NCI-H526 treated with DMSO at 0.1 percent for 48 hours (cell line): ENCODE measurements at regions not wholly inside any gene's neighbourhood (a gene's known extent, or its start where the extent isn't known, plus 50 kb on each side); places are given as distances from the start of the nearest gene placed in this dataset.
"Not testable (repeated sequence)": the region's sequence is repeated elsewhere in the genome, so short reads cannot be mapped to it uniquely, and the experiment has no call there.

Source experiments
- DNase-seq: peaks from one replicate; lab custom pipeline; 2025; lab: John Stamatoyannopoulos, UW

DNA sequence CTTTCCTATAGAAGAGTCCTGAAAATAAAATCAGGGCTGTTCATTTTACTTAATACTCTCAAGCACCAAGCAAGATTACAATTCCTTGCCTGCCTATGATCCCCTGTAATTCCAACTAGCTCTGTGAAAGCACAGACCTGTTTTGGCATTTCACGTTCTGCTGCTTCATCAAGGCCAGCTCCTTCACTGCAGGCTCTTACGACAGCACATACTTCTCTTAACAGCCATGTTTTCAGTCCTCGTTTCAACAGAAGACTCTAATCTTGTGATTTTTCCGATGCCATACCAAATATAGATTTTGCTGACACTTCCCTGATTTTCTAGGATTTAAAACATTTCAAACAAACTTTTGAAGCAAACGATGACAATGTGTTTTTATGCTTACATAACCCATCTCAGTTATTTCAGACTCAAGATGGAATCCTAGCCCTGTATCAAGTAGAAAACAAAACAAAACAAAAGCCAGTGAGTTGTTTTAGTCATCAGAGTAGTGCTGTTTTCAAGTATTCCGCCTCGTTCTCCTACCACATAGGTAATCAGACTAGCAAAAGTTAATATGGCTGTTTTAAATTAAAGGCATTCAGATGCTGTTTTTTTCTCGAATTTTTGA lies 616.5 kb upstream of the CITED2 start:
- no peak for DNase-seq

DNA sequence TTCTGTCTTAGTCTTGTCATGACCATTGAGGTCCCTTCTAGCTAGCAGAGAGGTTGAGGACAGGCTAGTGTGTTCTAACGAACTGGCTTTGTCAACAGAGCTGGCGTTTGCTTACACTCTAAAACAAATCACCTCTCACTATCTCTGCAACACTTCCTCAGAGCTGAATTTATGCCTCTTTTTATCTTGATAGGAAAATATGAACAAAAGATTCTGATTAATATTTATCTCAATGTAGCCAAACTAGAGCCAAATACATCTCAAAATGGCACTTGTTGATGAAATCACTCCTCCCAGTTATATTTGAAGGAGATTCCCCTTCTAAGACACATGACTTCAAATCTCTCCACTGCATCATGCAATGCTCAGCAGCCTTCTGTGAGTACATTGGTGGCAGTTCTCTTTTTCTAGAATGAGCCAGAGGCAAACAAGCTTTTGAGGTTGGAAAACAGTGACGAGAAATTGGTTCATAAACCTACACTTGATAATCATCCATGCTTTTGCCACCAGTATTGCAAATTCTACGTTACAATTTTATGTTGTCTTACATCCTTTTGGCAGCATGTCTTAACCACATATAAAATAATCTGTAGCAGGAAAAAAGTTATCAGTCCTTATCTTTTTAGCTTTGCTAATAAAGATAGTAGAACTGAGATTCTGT lies 615.7 kb upstream of the CITED2 start:
- DNase-seq: no peak

DNA sequence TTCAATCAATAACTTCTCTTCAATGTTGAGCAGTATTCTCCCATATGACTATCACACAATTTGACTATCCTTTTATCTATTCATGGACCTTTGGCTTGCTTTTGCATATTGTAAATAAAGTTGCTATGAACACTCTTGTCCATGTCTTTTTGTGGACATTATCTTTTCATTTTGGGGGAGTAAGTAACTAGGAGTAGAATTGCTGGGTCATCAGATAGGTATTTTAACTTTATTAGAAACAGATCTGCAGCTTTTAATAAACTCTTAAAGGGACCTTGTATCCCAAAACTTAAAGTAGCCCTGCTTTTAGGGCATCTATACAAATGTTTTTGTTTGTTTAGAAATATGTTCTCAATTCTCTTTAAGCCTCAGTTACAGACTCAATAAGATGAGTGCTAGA lies 614.2 kb upstream of the CITED2 start:
- no peak for DNase-seq

DNA sequence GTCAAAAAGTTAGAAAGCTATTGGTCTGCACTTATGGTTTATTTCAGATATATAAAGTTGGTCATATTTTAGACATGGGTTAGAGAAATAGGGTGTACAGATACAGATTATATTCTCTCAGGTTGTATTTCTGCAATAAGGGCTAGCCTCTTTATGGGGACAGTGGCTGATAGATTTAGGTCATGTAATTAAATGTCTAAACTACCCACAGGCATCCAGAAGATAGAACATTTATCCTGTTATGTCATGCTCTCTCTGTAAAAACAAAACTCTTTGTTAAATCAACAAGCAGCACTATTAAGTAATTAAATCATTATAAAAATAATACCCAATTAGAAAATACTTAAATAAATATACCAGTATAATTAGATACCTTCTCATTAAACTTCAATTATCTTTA lies 612.6 kb upstream of the CITED2 start:
- DNase-seq: no peak

DNA sequence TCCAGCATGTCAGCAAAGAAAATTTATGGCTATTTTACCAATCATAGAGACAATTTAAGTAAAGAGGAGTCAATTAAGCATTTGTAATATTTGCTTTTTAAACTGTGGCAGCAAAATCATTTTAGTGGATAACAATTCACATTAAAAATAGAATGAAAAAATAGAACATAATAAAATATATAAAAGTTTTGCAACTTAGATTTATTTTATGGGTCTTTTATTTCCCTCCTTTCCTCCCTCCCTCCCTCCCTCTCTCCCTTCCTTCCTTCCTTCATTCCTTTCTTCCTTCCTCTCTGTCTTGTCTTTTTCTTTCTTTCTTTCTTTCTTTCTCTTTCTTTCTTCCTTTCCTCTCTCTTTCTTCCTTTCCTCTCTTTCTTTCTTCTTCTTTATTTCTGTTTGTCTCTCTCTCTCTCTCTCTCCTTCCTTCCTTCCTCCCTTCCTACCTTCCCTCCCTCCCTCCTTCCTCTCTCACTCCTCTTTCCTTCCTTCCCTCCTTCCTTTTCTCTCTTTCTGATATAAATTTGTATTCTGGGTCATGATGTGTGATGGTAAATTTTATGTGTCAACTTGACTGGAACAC lies 610.9 kb upstream of the CITED2 start:
- no peak for DNase-seq

DNA sequence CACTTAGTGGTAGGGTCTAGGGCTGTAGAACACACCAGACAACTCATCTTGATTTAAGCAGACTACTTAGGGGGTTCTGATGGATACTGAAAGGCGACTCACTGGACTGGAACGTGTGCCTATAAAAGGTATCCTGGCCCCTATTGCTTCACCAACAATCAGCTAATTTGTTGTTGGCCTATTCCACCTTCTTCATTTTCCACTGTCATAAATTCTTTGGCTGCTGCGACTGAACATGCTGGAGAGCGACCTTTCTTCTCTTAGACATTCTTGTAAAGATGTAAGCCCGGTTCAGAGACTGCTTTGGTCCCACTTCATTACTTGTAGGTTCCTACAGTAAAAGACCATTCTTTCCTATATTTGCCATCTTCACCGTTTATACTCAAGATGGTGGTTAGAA lies 609.9 kb upstream of the CITED2 start:
- no peak for DNase-seq

DNA sequence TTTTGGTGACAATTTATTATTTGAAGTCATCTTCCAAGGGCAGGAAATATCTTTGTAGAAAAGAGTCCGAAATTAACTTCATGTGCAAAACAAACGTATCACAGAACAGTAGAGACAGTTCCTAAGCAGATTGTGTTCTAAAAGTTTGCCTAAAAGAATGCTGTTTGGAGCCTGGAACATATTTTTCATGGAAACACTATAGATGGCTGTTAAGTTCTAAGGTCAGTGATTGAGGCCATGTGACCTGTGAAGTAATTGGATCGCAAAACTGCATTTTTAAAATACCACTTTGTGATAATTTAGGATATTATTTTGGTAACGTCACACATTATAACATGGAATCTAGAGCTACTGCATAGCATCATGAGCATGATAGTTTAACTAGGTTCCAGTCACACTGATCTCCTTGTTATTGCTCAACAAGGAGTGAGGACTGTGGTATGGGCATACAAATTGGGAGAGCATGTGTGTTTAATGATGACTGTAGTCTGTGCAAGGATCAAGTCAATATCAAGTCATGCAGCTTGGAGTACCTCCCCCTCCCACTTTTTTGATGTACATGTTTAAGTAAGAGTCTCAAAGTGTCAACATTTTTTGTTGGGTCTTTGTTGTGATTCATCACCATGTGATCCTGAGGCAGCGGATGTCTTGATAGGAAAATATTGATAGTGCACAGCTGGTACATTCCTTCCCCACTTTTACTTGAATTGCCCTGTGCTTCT lies 609.3 kb upstream of the CITED2 start:
- DNase-seq: no peak

DNA sequence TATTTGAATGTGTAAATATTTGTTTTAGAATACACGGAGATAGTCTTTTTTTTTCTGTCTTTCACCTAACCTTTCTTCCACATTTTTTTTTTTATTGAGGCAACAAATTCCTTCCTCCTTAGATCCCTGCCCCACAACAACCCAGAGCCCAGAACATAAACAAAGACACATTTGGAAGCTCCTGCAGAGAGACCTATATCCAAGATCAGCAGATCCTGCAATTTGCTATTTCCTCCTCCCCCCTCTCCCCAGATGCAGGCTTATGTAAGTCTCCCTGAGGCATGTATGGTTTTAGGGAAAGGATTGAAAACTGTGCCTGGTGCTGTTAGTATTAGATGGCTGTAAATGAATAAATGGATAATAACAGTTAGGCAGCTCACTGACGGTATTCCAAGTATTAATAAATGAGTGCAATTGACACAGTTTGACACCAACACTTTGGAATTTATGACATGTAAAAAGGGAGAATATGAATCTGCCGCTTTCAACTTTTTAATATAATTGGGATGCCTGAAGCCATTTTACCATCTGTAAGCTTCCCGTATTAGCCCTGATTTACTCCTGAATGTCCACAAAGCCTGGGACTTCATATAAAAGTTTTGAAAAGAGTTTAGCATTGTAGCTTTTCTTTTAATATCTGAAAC lies 608.3 kb upstream of the CITED2 start:
- DNase-seq: peak; percentile 19

DNA sequence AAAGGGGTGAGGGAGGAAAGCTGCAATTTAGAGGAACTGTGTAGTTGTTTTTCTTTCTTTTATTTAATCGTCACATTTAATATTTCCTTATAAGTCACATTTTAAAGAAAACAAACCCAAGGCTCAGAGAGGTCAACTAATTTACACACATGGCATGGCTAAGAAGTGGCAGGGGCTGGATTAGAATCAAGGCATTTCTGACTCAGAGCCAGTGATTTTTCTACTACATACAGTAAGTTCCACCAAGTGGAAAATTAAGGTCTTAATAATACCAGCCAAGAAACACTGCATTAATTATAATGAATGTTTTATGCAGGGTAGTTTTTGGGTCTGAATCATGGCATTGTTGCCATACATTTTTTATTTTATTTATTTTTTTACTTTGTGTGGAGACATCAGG lies 607.7 kb upstream of the CITED2 start:
- DNase-seq: no peak

DNA sequence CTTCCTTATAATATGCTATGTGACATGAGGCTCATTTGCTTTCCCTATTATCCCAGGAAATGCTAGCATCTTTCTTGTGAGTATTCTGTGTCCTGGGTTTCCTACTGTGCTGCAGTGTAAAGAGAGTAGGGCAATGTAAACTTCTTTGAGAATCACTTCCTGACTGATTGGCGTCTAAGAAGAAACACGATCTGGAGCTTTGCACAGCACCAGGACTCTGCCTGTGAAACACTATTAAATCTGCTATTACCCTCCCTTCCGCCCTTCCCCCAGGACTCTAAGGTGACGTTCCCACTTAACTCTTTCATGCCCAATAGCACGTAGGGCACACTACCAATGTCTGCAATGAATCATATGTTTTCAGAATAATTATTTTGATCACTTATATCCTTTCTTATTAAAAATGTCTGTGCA lies 607.3 kb upstream of the CITED2 start:
- DNase-seq: peak; percentile 42

DNA sequence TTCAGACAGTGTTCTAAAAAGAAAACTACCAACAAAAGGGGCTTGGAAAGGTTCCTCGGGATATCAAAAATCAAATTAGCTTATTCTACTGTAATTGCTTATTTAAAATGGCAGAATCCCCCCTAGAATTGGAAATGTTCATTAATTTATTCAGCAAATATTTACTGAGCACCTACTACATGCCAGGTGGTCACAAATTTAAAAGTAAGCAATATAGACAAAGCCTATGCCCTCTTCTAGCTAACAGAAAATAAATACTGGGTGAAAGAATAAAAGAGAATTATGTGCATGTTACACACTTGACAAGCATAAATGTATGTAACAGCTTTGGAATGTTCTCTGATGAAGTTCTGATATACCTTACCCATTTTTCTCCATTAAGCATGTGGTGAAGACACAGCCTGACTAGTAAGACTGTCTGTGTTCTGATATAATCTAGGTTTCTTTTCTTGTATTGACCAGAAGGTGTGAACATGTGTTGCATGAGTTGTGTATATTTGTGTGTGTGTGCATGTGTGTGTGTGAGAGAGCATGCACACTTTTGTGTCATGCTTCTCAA lies 606.7 kb upstream of the CITED2 start:
- DNase-seq: no peak

DNA sequence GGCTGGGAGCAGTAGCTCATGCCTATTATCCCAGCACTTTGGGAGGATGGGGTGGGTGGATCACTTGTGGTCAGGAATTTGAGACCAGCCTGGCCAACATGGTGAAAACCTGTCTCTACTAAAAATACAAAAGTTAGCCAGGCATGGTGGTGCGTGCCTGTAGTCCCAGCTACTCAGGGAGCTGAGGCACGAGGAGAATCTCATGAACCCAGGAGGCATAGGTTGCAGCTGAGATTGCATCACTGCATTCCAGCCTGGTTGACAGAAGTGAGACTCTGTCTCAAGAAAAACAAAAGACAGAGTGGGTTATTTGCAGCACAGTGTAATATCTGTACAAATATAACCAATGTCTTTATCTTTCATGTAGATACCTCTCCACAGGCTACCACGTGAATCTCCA lies 606.2 kb upstream of the CITED2 start:
- DNase-seq: not testable (repeated sequence)

DNA sequence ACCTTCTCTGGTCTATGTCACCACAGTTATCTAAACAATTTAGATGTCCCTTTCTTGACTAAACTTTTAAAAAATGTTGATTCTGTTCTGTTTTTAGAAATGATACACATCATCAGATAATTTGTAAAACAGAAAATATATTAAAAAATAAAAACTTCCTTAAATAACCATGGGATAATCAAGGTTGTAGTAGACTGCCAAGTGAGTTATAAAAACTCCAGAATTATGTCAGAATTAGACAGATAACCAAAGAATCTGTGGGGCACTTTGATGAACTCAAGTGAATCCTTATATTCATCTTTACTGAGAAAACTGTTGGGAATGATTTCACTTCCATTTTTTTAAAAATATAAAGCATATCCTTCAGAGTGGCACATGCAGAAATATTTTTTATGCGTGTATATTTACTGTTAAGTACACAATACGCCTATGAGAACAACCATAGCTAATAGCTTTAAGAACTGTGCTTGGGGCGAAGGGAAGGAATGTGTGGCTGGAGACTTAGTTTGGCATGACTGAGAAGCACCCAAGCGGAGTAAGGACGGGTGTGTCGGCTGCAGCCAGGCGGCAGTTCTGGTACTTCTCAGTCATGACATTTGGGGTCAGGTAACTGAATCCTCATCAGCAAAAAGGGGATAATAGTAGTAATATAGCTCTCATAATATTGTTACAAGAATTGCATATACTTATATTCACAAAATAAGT lies 604.7 kb upstream of the CITED2 start:
- DNase-seq: no peak

DNA sequence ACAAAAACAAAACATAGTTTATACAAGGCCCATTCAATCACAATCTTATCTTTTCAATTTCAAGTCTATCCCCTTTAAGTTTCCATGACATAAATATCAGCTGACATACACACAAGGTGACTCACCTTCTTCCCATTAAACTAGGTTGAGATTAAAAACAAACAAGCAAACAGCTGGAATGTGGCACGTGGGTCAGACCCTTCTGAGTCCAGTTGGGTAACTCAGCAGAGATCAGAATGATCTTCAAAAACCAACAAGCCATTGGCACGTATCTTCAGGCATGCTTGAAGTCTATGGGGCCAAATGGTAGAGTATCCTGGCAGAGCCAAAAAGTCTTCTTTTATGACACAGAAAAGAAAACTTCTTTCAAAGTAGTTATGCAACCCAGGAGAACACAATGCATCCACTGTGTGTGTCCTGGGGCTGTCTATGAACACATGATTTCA lies 603.5 kb upstream of the CITED2 start:
- DNase-seq: no peak

DNA sequence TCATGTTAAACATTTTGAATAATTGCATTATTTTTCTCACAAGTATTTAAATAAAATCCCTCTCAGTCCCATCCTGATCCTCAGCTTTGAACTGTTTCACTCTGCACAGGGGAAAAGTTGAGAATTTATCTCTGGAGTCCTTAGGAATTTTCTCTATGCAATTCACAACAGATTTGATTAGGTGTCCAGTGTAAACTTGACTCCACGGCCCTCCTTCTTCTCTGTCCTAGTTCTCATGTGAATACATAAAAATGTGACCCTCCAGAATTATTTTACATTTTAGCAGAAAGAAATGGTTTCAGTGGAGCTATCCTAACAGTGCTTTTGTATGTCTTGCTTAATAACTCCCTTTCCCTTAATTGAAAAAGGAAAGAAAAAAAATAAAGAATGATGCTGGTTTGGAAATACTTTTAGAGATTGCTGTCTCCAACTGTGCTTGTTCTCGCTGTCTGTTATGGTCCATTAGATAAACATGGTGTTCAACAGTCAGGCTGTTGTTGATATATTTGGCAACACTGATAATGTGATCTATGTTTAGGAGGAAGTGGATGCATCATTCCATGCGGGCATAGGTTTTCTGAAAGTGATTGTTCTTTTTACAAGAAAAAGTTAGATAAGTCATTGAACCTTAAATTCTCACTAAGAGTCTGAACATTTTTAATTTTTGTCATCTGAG lies 599.4 kb upstream of the CITED2 start:
- no peak for DNase-seq

DNA sequence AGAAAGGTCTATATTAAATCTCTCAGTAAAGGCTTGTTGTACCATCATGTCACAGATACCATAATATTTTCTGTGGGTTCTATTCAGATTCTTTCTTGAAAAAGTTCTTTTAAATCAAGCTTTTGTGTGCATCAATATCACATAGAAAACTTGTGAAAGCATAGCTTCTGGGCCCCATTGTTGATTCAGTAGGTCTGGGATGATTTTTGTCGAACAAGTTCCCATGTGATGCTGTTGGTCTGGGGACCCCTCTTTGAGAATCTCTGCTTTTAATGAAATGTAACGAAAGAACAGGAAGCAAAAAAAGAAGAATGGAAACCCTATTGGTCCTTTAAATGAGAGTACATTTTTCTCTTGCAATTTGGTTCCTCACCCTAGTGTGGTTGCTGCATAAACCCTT lies 597.7 kb upstream of the CITED2 start:
- no peak for DNase-seq

DNA sequence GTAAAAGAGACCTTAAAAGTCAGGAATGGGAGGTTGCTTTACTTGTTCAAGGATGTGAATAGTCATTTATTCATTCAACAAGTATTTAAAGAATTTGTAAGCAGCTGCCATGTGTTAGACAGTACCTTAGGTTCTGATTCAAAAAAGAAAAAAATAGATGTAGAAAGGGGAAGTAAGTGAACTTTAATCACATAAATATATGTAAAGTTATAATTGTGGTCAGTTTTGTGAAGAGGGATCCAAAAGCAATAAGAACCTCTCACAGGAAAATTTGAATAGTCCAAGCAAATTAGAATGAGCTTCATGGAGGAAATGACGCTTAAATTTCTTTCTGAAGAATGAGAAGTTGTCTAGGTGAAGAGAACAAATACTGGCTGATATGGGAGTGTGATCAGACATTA lies 596.1 kb upstream of the CITED2 start:
- no peak for DNase-seq

DNA sequence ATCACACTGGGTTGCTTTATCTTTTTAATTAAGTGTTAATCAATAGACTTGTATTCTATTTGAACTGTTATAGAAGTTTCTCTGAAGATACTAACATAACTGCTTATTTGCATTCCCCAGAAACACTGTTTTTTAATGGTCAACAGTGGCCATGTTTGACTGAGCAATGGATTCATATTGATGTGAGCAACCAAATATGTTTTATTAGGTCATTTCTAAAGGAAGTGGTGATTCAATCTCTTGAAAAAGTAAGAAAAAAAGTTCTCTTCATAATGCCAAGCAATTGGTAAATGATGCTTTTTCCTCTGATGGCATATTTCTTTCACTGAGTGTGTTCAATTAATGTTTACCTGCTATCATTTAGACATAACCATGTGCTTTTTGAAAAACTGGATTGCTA lies 593.0 kb upstream of the CITED2 start:
- DNase-seq: no peak

DNA sequence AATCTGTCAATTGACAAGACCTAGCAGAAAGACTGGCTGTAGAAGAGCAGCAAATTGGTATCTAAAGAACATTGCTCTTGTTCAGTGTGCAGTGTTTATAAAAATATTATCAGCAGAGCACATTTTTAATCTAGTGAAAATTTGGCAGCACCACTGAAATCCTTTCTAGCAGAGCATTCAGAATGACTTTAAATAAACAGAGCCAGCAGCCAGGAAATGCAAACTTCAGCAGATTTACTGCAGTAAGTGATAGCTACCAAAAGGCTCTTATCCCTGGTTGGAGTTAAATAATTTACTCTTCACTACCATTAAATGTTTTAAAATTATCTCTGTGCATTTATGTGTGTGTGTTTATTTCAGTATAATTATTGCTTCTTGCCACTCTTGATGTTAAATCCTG lies 590.9 kb upstream of the CITED2 start:
- no peak for DNase-seq

DNA sequence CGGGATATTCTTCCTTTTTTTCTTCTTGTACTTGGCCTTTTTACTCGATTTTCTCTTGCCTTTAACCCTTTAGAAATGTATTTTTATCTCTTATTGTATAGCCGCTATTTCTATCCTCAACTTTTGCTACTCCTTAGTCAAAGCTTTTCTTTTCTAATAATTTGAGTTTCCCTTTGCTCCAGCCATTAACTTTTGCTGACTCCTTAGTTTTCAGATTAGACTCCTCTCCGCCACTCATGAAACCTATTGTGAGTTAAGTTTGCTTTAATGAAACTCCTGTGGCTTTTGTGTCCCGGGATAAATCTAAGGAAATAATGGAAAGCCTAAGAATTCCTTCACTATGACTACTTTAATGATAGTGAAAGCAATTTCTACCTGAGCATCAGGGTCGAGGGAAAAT lies 590.3 kb upstream of the CITED2 start:
- no peak for DNase-seq
